ENCODE measurements at regions not wholly inside any gene's neighbourhood (a gene's known extent, or its start where the extent isn't known, plus 50 kb on each side); places are given as distances from the start of the nearest gene placed in this dataset.

DNA sequence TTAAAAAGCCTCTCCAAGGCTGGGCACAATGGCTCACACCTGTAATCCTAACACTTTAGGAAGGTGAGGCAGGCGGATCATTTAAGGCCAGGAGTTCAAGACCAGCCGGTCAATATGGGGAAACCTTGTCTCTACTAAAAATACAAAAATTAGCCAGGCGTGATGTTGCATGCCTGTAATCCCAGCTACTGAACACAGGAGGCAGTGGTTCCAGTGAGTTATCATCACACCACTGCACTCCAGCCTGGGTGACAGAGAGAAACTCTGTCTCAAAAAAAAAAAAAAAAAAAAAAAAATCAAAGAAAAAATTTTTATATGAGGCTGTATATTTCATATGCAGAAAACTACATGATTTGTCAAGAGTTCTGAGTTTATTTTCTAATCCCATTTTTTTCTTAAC, 1107.1 kb upstream of the TMPRSS15 start:
- H4K20me1 ChIP-seq (replicated peaks; ENCODE audit: control insufficient read depth, insufficient read depth, low read length): no peaks in the 10 kb centered on the region
- 36% methylated on average over 3 of the region's 3 CpGs for whole genome bisulfite sequencing (ENCODE audit: insufficient coverage, low coverage, missing lambda C conversion rate)
- H3K9ac ChIP-seq (ENCODE audit: insufficient read depth in 1 of 2, low read depth in 2 of 2, low read length in 2 of 2): no peak overlapping the region
- TF ChIP-seq MYBL2 (IDR thresholded peaks at IDR 0.05; ENCODE audit: low read depth) (no peak), MYBL2 (CRISPR knock-in tag; IDR thresholded peaks at IDR 0.05; ENCODE audit: borderline replicate concordance) (no peak), ZEB2 (IDR thresholded peaks at IDR 0.05) (no peak), POLR2AphosphoS2 (IDR thresholded peaks at IDR 0.05; ENCODE audit: low read length) (no peak), ZNF217 (CRISPR knock-in tag; IDR thresholded peaks at IDR 0.05) (no peak)
- TF ChIP-seq, protein P1, sequence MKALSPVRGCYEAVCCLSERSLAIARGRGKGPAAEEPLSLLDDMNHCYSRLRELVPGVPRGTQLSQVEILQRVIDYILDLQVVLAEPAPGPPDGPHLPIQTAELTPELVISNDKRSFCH (CRISPR knock-in tag; IDR thresholded peaks at IDR 0.05): no peak
- TF ChIP-seq, protein P1 (tag; IDR thresholded peaks at IDR 0.05): no peak
- TF ChIP-seq, protein P2, sequence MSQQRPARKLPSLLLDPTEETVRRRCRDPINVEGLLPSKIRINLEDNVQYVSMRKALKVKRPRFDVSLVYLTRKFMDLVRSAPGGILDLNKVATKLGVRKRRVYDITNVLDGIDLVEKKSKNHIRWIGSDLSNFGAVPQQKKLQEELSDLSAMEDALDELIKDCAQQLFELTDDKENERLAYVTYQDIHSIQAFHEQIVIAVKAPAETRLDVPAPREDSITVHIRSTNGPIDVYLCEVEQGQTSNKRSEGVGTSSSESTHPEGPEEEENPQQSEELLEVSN (IDR thresholded peaks at IDR 0.05; ENCODE audit: borderline replicate concordance in 1 of 2, extremely low read depth in 1 of 2, insufficient read depth in 1 of 2, insufficient read length in 1 of 2, low read depth in 1 of 2, low read length in 1 of 2, poor library complexity in 1 of 2, severe bottlenecking in 1 of 2): no peak
- TF ChIP-seq, protein P3, sequence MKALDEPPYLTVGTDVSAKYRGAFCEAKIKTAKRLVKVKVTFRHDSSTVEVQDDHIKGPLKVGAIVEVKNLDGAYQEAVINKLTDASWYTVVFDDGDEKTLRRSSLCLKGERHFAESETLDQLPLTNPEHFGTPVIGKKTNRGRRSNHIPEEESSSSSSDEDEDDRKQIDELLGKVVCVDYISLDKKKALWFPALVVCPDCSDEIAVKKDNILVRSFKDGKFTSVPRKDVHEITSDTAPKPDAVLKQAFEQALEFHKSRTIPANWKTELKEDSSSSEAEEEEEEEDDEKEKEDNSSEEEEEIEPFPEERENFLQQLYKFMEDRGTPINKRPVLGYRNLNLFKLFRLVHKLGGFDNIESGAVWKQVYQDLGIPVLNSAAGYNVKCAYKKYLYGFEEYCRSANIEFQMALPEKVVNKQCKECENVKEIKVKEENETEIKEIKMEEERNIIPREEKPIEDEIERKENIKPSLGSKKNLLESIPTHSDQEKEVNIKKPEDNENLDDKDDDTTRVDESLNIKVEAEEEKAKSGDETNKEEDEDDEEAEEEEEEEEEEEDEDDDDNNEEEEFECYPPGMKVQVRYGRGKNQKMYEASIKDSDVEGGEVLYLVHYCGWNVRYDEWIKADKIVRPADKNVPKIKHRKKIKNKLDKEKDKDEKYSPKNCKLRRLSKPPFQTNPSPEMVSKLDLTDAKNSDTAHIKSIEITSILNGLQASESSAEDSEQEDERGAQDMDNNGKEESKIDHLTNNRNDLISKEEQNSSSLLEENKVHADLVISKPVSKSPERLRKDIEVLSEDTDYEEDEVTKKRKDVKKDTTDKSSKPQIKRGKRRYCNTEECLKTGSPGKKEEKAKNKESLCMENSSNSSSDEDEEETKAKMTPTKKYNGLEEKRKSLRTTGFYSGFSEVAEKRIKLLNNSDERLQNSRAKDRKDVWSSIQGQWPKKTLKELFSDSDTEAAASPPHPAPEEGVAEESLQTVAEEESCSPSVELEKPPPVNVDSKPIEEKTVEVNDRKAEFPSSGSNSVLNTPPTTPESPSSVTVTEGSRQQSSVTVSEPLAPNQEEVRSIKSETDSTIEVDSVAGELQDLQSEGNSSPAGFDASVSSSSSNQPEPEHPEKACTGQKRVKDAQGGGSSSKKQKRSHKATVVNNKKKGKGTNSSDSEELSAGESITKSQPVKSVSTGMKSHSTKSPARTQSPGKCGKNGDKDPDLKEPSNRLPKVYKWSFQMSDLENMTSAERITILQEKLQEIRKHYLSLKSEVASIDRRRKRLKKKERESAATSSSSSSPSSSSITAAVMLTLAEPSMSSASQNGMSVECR (CRISPR knock-in tag; IDR thresholded peaks at IDR 0.05): no peak
- H2AFZ ChIP-seq (ENCODE audit: low read depth, low read length): no peak overlapping the region
- intact Hi-C loops (cut with micrococcal nuclease) (loop anchor here (5.0 kb wide), 1 partner anchor 183 kb away; no protein-coding TSS in a partner anchor), in situ Hi-C loops (cut with MboI) (no loop called here)
- no peak overlapping the region for H3K4me3 ChIP-seq
- DNase-seq (ENCODE audit: extremely low read depth in 1 of 4, low spot score in 3 of 4): no peak
- H3K27ac ChIP-seq (ENCODE audit: extremely low read depth, low read depth, low read length): no peak overlapping the region
- no TSS peak for BruUV-seq (replicated peaks)
- no peaks in the 10 kb centered on the region for H3K79me2 ChIP-seq (ENCODE audit: control insufficient read depth, insufficient read depth, low read length)
- H3K4me1 ChIP-seq (replicated peaks in 1 of 2; ENCODE audit: control insufficient read depth in 2 of 2, insufficient read depth in 2 of 2, low read length in 2 of 2): no peaks in the 10 kb centered on the region
- no peaks in the 10 kb centered on the region for H3K9me1 ChIP-seq (ENCODE audit: control insufficient read depth, insufficient read depth, low read length)
- ChIA-PET CTCF (ENCODE audit: low intra/inter-chr PET ratio) (no interaction called here), POLR2A (no interaction called here)
- peak; percentile 54; the same call in 2 of the 3 replicates for ATAC-seq
- FAIRE-seq: no peak
- H3K4me2 ChIP-seq (ENCODE audit: insufficient read depth, low read length): no peak overlapping the region
- H3K9me3 ChIP-seq (replicated peaks; ENCODE audit: control insufficient read depth, insufficient read depth, low read depth, low read length): peaks cover 2% of the 10 kb centered on the region
- no peaks in the 10 kb centered on the region for H3K36me3 ChIP-seq (ENCODE audit: control insufficient read depth, insufficient read depth, low read length)
- H3K27me3 ChIP-seq (ENCODE audit: control insufficient read depth in 2 of 2, insufficient read depth in 2 of 2, low read length in 2 of 2): no peaks in the 10 kb centered on the region

Measured in K562 (cell line).